ENCODE measurements at regions not wholly inside any gene's neighbourhood (a gene's known extent, or its start where the extent isn't known, plus 50 kb on each side); places are given as distances from the start of the nearest gene placed in this dataset.
A peak's percentile ranks its signal among the peaks of the same experiment; 100 is the strongest.

DNA sequence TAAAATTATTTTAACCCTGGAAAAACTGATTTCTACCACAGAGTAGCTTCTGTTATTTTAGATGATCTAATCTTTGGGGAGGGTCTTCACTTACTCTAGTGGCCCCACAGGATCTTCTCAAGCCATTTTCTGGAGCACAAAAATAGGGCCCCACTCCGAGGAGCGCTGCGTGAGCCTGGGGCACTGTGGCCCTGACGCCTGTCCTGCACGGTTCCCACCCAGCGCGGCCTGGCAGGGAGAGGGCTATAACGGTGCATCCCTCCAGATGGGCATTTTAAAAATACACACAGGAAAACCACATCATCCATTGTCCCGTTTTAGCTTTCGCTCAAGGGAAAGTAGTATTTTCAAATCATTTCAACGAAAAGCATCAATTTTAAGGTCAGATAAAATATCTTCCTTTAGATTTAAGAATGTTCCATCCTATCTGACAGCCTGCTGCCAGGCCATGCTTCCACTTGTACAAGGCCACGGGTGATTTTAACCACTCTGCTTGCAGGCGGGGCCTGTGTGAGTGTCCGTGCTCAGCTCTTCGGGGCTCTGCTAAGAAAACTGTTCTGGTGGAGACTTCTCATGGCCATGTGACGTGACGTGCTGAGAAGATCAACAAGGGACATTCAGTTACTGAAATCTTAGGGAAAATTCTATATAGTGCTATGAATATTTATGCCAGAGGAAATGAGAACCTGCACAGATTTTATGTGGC lies 683.8 kb upstream of the SGCG start:
- Mint-ChIP-seq H3K4me3 (no peak overlapping the region), H3K27ac (ENCODE audit: unreplicated experiment) (no peak overlapping the region), H3K9me3 (no peaks in the 10 kb centered on the region), H3K4me1 (peaks cover 20% of the 10 kb centered on the region), H3K27me3 (ENCODE audit: low read depth) (peaks cover 4% of the 10 kb centered on the region), H3K36me3 (ENCODE audit: low read depth) (no peaks in the 10 kb centered on the region)
- TF ChIP-seq, protein P1, sequence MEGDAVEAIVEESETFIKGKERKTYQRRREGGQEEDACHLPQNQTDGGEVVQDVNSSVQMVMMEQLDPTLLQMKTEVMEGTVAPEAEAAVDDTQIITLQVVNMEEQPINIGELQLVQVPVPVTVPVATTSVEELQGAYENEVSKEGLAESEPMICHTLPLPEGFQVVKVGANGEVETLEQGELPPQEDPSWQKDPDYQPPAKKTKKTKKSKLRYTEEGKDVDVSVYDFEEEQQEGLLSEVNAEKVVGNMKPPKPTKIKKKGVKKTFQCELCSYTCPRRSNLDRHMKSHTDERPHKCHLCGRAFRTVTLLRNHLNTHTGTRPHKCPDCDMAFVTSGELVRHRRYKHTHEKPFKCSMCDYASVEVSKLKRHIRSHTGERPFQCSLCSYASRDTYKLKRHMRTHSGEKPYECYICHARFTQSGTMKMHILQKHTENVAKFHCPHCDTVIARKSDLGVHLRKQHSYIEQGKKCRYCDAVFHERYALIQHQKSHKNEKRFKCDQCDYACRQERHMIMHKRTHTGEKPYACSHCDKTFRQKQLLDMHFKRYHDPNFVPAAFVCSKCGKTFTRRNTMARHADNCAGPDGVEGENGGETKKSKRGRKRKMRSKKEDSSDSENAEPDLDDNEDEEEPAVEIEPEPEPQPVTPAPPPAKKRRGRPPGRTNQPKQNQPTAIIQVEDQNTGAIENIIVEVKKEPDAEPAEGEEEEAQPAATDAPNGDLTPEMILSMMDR (conservative IDR thresholded peaks at IDR 0.05) = no peak
- no peak for DNase-seq (ENCODE audit: low read depth, low spot score)

DNA sequence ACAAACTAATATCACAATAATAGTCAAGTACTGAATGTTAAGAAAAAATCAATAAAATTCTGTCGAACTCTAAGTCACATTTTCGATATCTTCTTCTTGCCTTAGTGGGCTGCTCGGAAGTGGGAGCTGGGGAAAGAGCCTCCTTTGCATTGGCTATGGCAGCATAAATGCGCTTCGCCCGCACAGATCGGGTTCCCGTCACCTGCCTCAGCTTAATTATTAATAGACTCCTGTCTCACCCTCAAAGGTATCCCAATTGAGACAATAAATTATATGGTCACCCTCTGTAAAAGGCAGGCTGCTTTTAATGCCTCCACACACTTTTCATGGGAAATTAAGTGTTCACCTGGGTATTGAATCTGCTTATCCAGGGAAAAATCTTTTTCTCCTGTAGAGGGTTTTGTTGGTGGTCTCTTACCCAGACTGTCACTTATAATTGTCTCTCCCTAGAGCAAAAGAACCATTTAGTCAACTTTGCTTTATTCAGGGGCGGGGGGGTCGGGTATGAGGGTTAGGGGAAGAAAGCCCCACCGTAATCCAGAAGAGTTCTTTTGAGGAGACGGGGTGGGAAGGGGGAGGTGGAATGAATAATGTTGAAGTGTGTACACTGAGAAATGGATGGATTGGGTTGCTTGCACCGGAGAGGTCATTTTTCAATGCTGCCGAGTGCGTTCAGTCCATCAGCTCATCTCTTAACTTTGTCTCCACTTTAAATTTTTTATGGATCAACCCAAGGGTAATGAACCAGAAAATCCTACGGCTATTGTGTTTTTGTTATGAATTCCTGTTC lies 682.6 kb upstream of the SGCG start:
- Mint-ChIP-seq H3K9me3 (no peaks in the 10 kb centered on the region), H3K4me1 (peaks cover 20% of the 10 kb centered on the region), H3K4me3 (no peak overlapping the region), H3K36me3 (ENCODE audit: low read depth) (no peaks in the 10 kb centered on the region), H3K27ac (ENCODE audit: unreplicated experiment) (no peak overlapping the region), H3K27me3 (ENCODE audit: low read depth) (peaks cover 13% of the 10 kb centered on the region)
- TF ChIP-seq, protein P1 (conservative IDR thresholded peaks at IDR 0.05) = no peak
- DNase-seq (ENCODE audit: low read depth, low spot score) = no peak

DNA sequence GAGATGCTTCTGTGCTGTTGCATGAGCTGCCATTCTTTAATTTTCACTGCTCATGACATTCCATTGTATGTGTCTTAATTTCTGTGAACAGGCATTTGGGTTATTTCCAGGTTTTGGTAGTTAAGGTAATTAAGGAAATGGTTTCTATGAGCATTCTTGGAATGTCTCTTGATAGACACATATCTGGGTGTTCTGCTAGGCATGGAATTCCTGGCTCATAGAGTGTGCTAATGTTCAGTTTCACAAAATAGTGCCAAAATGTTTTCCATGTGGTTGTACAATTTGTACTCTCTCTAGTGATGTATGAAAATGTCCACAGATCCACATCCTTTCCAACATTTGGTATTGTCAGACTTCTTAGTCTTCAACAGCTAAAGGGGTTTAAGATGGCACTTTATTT lies 680.9 kb upstream of the SGCG start:
- TF ChIP-seq, protein P1 (conservative IDR thresholded peaks at IDR 0.05) = no peak
- H3K4me3 Mint-ChIP-seq = no peak overlapping the region
- DNase-seq (ENCODE audit: low read depth, low spot score) = no peak
- H3K27ac Mint-ChIP-seq (ENCODE audit: unreplicated experiment) = no peak overlapping the region
- peaks cover 17% of the 10 kb centered on the region for H3K4me1 Mint-ChIP-seq
- peaks cover 15% of the 10 kb centered on the region for H3K27me3 Mint-ChIP-seq (ENCODE audit: low read depth)
- H3K9me3 Mint-ChIP-seq = no peaks in the 10 kb centered on the region
- no peaks in the 10 kb centered on the region for H3K36me3 Mint-ChIP-seq (ENCODE audit: low read depth)

DNA sequence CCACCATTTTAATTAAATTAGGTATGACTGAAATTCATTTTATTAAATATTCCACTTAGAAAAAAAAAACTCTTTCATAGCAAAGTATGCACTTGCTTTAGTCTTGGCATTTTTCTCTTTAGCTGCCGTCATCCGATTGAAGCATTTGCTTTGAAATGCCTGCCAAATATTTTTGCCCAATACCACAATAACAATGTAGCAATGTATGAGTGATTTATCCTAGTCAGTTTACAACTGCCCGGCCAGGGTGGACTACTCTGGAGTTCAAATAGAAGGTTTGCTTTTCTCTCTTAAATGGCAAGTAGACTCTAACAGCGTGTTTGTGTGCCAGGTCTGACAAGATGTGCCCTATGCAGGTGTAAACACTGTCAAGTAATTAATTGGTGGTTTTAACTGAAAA lies 675.3 kb upstream of the SGCG start:
- Mint-ChIP-seq H3K27me3 (ENCODE audit: low read depth) (peaks cover 28% of the 10 kb centered on the region), H3K36me3 (ENCODE audit: low read depth) (peaks cover 5% of the 10 kb centered on the region), H3K4me1 (peaks cover 8% of the 10 kb centered on the region), H3K9me3 (peaks cover 5% of the 10 kb centered on the region), H3K4me3 (no peak overlapping the region), H3K27ac (ENCODE audit: unreplicated experiment) (no peak overlapping the region)
- TF ChIP-seq, protein P1 (conservative IDR thresholded peaks at IDR 0.05) = no peak
- no peak for DNase-seq (ENCODE audit: low read depth, low spot score)

DNA sequence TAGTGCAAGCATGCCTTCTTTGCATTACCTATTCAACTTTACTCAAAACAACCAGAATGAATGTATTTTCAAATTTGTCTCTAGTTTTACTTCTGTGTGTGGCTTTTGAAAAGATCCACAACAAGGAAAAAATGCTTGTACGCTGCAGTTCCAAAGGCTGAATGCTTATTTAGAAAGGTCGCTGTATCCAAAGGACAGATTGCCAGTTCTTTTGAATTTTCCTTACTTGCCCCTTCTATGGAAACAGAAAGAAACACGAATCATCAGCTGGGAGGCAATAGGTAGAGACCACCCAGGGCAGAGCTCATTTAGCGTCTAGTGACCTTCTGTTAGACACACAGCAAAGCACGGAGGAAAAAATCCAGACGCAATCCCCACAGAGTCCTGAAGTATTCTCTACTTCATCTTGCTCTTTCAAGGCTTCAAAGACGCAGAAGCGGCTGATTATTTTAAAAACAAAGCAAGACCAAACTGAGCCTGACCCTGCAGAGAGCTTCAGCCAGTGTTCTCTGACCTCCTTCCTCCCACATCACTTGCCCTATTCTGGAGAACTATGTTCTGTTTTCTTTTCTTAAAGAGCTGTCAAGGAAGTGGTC lies 674.6 kb upstream of the SGCG start:
- DNase-seq (ENCODE audit: low read depth, low spot score) = no peak
- Mint-ChIP-seq H3K36me3 (ENCODE audit: low read depth) (peaks cover 5% of the 10 kb centered on the region), H3K27me3 (ENCODE audit: low read depth) (peaks cover 28% of the 10 kb centered on the region), H3K9me3 (peaks cover 5% of the 10 kb centered on the region), H3K4me3 (peak overlapping the region; percentile 1), H3K4me1 (peaks cover 8% of the 10 kb centered on the region), H3K27ac (ENCODE audit: unreplicated experiment) (no peak overlapping the region)
- TF ChIP-seq, protein P1 (conservative IDR thresholded peaks at IDR 0.05) = no peak
